Astrocyte (in vitro differentiated cells and primary cell): ENCODE measurements at regions not wholly inside any gene's neighbourhood (a gene's known extent, or its start where the extent isn't known, plus 50 kb on each side); places are given as distances from the start of the nearest gene placed in this dataset.

ENCODE experiments used
- CTCF ChIP-seq: IDR thresholded peaks from 2 replicates; pipeline ENCODE4 v1.5.1; 2011; ENCODE audit warnings: low read depth, mild to moderate bottlenecking, inconsistent platforms, low read length, moderate library complexity; ENCODE audit not compliant: insufficient read depth
- EZH2 ChIP-seq: IDR thresholded peaks from 2 replicates; pipeline ENCODE4 v1.6.1; 2012; ENCODE audit warnings: mild to moderate bottlenecking, low read length, inconsistent platforms; ENCODE audit not compliant: insufficient read depth

GRCh38 chr9:10903969-10904368, 291.2 kb upstream of the PTPRD start:
- TF ChIP-seq CTCF (no peak), EZH2 (no peak)
